WTC11 (cell line): ENCODE measurements at regions not wholly inside any gene's neighbourhood (a gene's known extent, or its start where the extent isn't known, plus 50 kb on each side); places are given as distances from the start of the nearest gene placed in this dataset.

Source experiments
- CTCF ChIP-seq: fragments of 200-600 bp; IDR thresholded peaks from 2 replicates; pipeline ENCODE4 v1.8.0; 2022; ENCODE audit warnings: antibody characterized with exemption
- USF1 ChIP-seq: sonication (generic); formaldehyde crosslinking; IDR thresholded peaks from 2 replicates; pipeline ENCODE4 v1.8.0; 2022; ENCODE audit warnings: mild to moderate bottlenecking, missing genetic modification reagents
- ZNF416 ChIP-seq: fragments of 250-450 bp; sonication (Bioruptor Pico); IDR thresholded peaks from 2 replicates; pipeline ENCODE4 v1.9.0; 2021; ENCODE audit warnings: mild to moderate bottlenecking, inconsistent platforms
- ZNF532 ChIP-seq: fragments of 250-450 bp; sonication (Bioruptor Pico); IDR thresholded peaks from 2 replicates; pipeline ENCODE4 v1.9.0; 2021; ENCODE audit warnings: mild to moderate bottlenecking, borderline replicate concordance

GRCh38 chr11:97364047-97364446 lies 974.2 kb downstream of the JRKL start:
- TF ChIP-seq ZNF532 (CRISPR knock-in tag), result no peak
- no peak for TF ChIP-seq ZNF416 (CRISPR knock-in tag)
- no peak for TF ChIP-seq USF1 (CRISPR knock-in tag)
- TF ChIP-seq CTCF, result no peak
